Stimulated activated CD8-positive, alpha-beta memory T cell treated with anti-CD3 and anti-CD28 coated beads, Interleukin-12 subunit alpha, Interleukin-12 subunit beta, amount 100 ng/mL, for 24 hours (primary cell): ENCODE measurements at regions not wholly inside any gene's neighbourhood (a gene's known extent, or its start where the extent isn't known, plus 50 kb on each side); places are given as distances from the start of the nearest gene placed in this dataset.
"Not testable (repeated sequence)": the region's sequence is repeated elsewhere in the genome, so short reads cannot be mapped to it uniquely, and the experiment has no call there.

ENCODE experiments used
- DNase-seq: peaks from one replicate; pipeline ENCODE4 v3.0.0-alpha.2; 2020; ENCODE audit errors: extremely low read depth

GRCh38 chr2:44086629-44087028 lies 82.0 kb upstream of the PPM1B start:
- no peak for DNase-seq

DNA sequence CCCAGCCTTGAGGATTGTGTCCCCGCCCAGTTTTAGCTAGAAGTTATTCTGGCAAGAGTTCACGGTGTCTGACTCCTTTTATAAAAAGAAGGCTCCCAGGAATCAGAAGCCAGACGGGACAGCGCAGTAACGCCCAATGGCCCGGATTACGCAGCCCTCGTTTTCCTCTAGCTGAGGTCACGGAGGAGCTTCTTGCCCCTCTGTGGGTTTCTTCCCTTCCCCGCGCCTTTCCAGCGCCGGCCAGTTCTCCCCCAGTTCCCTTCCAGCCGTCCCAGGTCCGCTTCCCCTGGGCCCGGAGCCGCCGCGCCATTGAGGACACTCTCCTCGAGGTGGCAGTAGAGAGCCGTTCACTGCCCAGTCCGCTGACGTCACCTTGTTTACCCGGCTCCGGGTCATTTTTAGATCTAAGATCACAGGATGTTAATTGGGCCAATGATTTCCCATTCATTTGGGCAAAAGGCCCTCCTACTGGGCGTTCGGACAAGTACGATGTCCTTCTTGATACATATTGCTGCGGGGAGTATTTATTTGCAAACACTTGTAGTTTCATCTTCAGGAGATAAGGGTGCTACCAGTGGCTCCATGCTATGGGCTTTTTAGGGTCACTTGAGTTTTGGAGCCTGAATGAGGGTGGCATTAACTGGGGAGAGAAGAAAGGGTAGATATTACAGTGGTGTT lies 81.5 kb upstream of the PPM1B start:
- DNase-seq: peak; percentile 47

DNA sequence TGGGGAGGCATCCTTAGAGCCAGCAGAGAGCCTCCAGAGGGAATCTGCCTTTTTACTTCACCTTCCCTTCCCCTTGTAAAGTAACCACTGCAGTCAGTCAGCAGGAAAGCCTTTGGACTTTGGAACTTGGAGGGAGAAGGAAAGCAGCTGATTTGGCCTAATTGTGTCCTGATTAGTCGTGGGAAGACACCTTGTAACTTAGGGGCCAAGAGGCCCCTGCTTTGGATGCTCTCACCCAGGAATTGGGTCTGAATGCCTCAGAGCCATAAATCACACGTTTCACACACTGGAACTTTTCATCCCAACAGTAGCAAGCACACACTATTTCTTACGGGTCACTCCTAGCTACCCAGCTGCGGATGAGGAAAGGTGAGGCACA lies 81.0 kb upstream of the PPM1B start:
- DNase-seq: no peak

GRCh38 chr2:44092519-44092918 lies 76.2 kb upstream of the PPM1B start:
- DNase-seq: not testable (repeated sequence)

DNA sequence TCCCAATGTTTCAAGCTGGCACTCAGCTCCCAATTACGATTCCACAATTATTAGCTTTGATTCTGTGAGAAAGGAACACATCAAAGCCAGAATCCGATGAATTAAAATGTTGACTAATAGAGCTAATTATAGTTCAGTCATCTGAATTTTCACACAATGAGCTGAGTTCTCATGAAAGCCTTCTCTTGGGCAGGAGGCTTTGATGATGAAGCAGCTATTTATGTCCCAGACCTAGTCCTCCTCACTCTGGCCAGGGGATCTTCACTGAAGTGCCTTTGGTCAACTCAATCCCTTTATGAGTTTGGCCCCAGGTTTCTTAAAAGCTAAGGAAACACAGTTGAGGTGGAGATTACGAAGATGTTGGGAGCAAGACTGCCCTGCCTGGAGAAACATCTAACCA lies 74.7 kb upstream of the PPM1B start:
- DNase-seq: no peak

DNA sequence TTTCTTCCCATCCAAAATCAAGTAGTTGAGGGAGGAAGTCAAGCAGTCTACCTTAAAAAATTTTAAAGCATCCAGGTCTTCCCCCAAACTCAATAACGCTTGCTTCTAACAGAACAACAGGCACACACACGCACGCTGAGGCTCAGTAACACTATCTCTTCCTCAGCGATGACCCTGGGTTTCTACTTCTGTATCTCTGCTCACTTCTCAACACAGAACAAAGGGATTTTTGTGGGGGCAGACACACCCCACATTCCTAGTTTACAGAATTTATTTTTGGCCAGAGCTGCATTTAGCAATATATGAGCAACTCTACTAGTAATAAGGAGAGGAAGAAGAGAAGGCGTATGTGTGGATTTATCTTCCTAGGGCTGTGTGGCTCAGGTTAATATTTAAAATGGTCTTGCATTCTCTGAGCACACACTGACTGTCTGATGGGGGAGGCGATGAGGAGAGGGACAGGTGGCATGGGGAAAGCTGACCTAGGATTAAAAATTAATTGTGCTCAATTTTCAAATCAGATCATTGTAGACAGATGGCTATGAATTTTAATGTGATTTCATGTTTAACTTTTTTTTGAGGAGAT lies 71.3 kb upstream of the PPM1B start:
- DNase-seq: no peak

DNA sequence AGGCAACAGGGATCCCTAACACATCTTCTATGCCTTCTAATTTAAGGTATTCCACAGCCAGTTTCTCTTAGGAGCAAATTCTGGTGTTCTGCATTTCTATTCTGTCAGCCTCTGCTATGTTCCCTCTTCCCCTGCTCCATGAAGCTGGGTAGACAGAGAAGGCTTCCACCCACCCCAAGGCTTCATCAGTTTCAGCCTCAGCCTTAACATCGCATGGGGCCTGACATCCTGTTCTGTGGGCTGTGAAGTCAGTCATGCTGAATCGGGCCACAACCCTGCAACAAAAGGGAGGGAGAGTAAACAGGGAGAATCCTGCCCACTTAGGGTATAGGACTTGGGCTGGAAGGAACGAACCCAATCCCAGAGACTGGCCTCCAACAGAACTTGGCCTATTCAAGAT lies 70.6 kb upstream of the PPM1B start:
- DNase-seq: no peak

DNA sequence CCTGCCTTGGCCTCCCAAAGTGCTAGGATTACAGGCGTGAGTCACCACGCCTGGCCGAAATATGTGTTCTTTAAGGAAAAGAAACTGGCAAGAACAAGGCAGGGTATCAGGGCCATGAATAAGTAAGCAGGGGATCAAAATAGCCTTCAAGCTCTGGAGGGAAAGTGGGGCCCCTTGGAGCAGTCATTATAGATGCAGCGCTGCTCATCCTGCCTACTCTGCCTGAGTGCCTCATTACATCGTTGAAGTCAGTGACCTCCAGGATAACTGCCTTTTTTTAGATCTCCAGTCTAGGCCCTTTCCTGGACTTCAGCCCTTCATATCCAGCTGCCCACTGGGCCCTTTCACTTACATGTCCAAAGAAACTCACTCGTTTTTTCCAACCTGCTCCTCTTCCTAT lies 69.8 kb upstream of the PPM1B start:
- no peak for DNase-seq

DNA sequence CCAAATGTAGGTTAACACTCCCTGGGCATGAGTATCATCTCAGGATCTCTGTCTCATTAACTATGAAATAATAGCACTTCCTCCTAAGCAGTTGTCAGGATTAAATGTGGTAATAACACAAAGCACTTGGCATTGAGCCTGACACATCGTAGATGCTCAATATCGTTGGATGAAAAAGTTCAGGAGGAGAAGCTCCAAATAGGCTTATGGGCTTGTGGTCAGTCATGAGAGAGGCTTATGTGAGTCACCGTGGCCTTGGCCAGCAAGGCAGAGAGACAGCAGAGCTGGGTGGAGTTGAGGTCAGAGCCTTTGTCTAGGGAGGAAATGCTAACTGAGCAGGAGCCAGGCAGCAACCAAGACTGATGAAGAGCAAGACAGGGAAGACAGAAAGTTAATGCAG lies 68.3 kb upstream of the PPM1B start:
- DNase-seq: no peak

- DNase-seq: no peak
Measured at GRCh38 chr2:44101246-44101645, 67.4 kb upstream of the PPM1B start.

GRCh38 chr2:44102790-44103562 lies 65.7 kb upstream of the PPM1B start:
- no peak for DNase-seq

DNA sequence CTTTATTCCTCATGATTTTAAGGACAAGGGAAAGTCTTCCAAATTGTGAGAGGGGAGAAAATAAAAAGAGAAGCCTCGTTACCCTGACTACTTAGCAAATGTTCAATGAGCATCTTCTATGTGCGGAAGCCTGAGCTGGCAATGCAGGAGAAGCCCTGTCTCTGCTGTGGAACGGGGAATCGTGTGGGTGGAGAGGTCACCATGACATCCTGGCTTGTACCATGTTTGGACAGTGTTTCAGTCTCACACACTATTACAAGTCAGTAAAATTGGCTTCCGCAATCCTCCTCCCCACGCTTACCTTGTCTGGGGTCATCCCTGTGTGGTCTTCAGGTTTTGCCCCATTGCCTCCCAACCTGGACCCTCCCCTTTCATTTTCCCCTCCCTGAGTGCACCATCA lies 65.0 kb upstream of the PPM1B start:
- no peak for DNase-seq

DNA sequence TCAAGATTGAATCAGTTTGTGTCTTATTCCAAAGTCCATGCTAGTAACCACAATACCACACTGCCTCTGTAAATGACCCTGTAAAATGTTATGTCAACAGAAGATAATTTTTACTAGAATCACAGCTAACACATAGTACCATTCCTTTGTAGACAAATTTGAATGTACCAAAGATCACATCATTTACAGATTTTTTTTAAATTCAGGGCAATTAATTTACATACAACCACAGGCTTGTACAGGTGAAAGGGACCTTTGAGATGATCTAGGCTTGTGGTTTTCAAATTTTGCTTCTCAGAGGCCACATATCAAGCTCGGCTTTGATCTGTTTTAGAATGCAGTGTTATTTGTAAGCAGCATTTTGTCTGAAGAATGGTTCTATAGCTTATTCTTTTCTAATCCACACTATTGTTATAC lies 63.8 kb upstream of the PPM1B start:
- no peak for DNase-seq

DNA sequence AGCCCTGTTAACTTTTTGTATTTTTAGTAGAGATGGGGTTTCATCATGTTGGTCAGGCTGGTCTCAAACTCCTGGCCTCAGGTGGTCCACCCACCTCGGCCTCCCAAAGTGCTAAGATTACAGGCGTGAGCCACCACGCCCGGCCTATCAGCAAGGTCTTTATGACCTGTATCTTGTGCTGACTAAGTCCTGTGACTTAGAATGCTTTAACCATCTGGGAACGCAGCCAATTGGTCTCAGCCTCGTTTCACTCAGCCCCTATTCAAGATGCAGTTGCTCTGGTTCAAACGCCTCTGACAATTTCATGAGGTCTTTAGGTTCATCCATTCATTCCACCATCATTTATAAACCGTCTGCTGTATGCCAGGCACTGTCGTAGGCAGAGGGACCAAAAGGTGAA lies 62.2 kb upstream of the PPM1B start:
- not testable (repeated sequence) for DNase-seq

DNA sequence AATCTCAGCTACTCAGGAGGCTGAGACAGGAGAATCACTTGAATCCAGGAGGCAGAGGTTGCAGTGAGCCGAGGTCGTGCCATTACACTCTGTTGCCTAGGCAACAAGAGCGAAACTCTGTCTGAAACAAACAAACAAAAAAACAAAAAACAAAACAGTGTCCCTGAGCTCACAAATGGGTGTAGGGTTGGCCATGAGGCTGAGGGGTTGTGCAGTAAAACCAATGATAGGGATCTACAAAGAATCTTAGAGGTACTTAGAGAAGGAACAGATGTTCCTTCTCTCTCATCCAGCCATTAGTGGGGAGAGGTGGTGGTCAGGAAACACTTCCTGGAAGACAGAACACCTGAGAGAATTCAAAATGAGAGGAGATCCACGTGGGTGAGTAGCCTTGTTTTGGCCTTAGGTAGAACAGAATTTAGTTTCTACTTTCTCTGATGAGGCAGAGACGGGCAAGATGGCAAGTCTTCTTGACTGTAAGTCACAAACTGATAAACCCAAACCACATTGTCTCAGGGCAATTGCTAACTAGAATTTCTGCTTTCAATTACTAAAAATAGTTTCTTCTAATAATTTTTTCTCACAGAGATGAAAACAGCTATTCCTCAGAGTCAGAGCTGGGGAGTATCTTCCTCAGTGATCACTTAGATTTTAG lies 61.5 kb upstream of the PPM1B start:
- DNase-seq: no peak

DNA sequence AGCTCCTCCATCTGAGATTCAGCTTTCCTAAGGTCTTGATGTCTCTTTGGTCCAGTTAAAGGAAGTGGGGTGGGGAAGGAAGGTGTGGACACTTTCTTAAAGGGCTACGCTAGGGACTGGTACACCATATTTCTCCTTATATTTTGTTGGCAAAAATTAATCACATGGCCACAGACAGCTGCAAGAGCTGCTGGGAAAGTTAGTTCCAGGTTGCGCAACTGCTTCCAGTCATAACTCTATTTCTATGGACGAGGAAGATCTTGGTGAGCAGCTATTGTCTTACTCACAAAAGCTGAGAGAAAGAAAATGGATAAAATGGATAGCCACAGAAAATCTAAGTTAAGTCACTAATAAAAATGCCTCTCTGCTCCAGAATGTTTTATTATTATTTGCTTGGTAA lies 60.7 kb upstream of the PPM1B start:
- DNase-seq: no peak

DNA sequence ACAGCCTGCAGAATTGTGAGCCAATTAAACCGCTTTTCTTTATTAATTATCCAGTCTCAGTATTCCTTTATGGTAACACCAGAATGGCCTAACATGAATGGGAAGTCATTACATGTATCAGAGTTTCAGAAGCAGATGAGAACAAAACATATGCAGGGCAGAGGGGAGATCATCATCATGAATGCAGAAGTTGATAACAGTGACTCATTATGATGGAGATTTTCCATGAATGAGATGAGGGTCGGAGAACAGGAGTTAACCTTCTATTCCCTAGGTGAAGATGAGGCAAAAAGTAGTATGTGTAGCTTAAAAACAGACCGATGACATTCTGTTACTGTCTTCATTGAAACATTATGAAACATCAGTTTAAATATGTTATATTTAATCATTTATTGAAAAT lies 59.5 kb upstream of the PPM1B start:
- DNase-seq: no peak

- DNase-seq: no peak
Measured at GRCh38 chr2:44110444-44110843, 58.2 kb upstream of the PPM1B start.

- no peak for DNase-seq
Measured at GRCh38 chr2:44112096-44112495, 56.6 kb upstream of the PPM1B start.

- DNase-seq: no peak
Measured at GRCh38 chr2:44116319-44116718, 52.4 kb upstream of the PPM1B start.

DNA sequence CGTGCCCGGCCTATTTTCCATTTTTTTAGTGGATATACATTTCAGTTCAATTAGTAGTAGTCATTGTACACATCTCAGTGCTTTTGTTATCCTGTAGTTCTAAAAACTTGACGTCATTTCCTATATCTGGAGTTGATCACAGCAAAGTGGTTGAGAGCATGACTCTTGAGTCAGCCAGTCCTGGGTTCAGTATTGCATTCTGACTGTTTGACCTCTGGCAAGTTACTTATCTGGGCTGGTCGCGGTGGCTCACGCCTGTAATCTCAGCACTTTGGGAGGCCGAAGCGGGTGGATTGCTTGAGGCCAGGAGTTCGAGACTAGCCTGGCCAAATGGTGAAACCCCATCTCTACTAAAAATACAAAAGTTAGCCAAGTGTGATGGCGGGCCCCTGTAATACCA lies 50.4 kb upstream of the PPM1B start:
- no peak for DNase-seq
